ENCODE measurements at regions not wholly inside any gene's neighbourhood (a gene's known extent, or its start where the extent isn't known, plus 50 kb on each side); places are given as distances from the start of the nearest gene placed in this dataset.

- CTCF ChIA-PET: interaction anchor here (0.5 kb wide), 1 partner anchor 815 kb away, joined by 3 read pairs; no protein-coding TSS in a partner anchor
- Mint-ChIP-seq H3K27me3 (ENCODE audit: unreplicated experiment) (no peaks in the 10 kb centered on the region), H3K4me1 (ENCODE audit: low read depth, unreplicated experiment) (no peaks in the 10 kb centered on the region), H3K36me3 (ENCODE audit: insufficient read depth, unreplicated experiment) (no peaks in the 10 kb centered on the region), H3K27ac (ENCODE audit: unreplicated experiment) (no peak overlapping the region), H3K9me3 (ENCODE audit: low read depth, unreplicated experiment) (no peaks in the 10 kb centered on the region), H3K4me3 (ENCODE audit: low read depth, unreplicated experiment) (no peak overlapping the region)
- TF ChIP-seq CTCF (IDR thresholded peaks at IDR 0.05; ENCODE audit: unreplicated experiment): no peak
- no peak for DNase-seq
- intact Hi-C loops (cut with micrococcal nuclease; ENCODE audit: unreplicated experiment): no loop called here
- BruUV-seq (replicated peaks): no TSS peak
Observed at GRCh38 chr2:46836295-46837111, 79.1 kb downstream of the MCFD2 start.

- Mint-ChIP-seq H3K4me1 (ENCODE audit: low read depth, unreplicated experiment) (no peaks in the 10 kb centered on the region), H3K4me3 (ENCODE audit: low read depth, unreplicated experiment) (no peak overlapping the region), H3K9me3 (ENCODE audit: low read depth, unreplicated experiment) (no peaks in the 10 kb centered on the region), H3K27ac (ENCODE audit: unreplicated experiment) (no peak overlapping the region), H3K36me3 (ENCODE audit: insufficient read depth, unreplicated experiment) (no peaks in the 10 kb centered on the region), H3K27me3 (ENCODE audit: unreplicated experiment) (peaks cover 3% of the 10 kb centered on the region)
- CTCF ChIA-PET: no interaction called here
- no TSS peak for BruUV-seq (replicated peaks)
- DNase-seq: no peak
- intact Hi-C loops (cut with micrococcal nuclease; ENCODE audit: unreplicated experiment): no loop called here
- no peak for TF ChIP-seq CTCF (IDR thresholded peaks at IDR 0.05; ENCODE audit: unreplicated experiment)
Observed at GRCh38 chr2:46835520-46835919, 80.1 kb downstream of the MCFD2 start.

GRCh38 chr2:46832543-46832942 lies 83.1 kb downstream of the MCFD2 start:
- Mint-ChIP-seq H3K27me3 (ENCODE audit: unreplicated experiment) (peaks cover 22% of the 10 kb centered on the region), H3K9me3 (ENCODE audit: low read depth, unreplicated experiment) (no peaks in the 10 kb centered on the region), H3K4me3 (ENCODE audit: low read depth, unreplicated experiment) (no peak overlapping the region), H3K27ac (ENCODE audit: unreplicated experiment) (no peak overlapping the region), H3K4me1 (ENCODE audit: low read depth, unreplicated experiment) (no peaks in the 10 kb centered on the region), H3K36me3 (ENCODE audit: insufficient read depth, unreplicated experiment) (no peaks in the 10 kb centered on the region)
- CTCF ChIA-PET: no interaction called here
- no peak for TF ChIP-seq CTCF (IDR thresholded peaks at IDR 0.05; ENCODE audit: unreplicated experiment)
- no TSS peak for BruUV-seq (replicated peaks)
- intact Hi-C loops (cut with micrococcal nuclease; ENCODE audit: unreplicated experiment): no loop called here
- no peak for DNase-seq

- intact Hi-C loops (cut with micrococcal nuclease; ENCODE audit: unreplicated experiment): no loop called here
- no peak overlapping the region for H3K4me3 Mint-ChIP-seq (ENCODE audit: low read depth, unreplicated experiment)
- CTCF ChIA-PET: no interaction called here
- H3K27ac Mint-ChIP-seq (ENCODE audit: unreplicated experiment): no peak overlapping the region
- TF ChIP-seq CTCF (IDR thresholded peaks at IDR 0.05; ENCODE audit: unreplicated experiment): no peak
- H3K4me1 Mint-ChIP-seq (ENCODE audit: low read depth, unreplicated experiment): no peaks in the 10 kb centered on the region
- H3K9me3 Mint-ChIP-seq (ENCODE audit: low read depth, unreplicated experiment): no peaks in the 10 kb centered on the region
- H3K27me3 Mint-ChIP-seq (ENCODE audit: unreplicated experiment): peaks cover 29% of the 10 kb centered on the region
- no peaks in the 10 kb centered on the region for H3K36me3 Mint-ChIP-seq (ENCODE audit: insufficient read depth, unreplicated experiment)
- BruUV-seq (replicated peaks): no TSS peak
- DNase-seq: no peak
Observed at GRCh38 chr2:46831869-46832265, 83.7 kb downstream of the MCFD2 start.

All from Calu3 (cell line).